ENCODE measurements at regions not wholly inside any gene's neighbourhood (a gene's known extent, or its start where the extent isn't known, plus 50 kb on each side); places are given as distances from the start of the nearest gene placed in this dataset.

GRCh38 chr2:226466589-226466988 is 333.0 kb downstream of the IRS1 start:
- no peak for TF ChIP-seq POLR2A (IDR thresholded peaks at IDR 0.05; ENCODE audit: low read depth, low read length)
- no peak for TF ChIP-seq TAF1 (IDR thresholded peaks at IDR 0.05; ENCODE audit: low read depth, low read length)
- TF ChIP-seq POU2F2 (IDR thresholded peaks at IDR 0.05; ENCODE audit: low read depth, low read length): no peak
